CD8-positive, alpha-beta memory T cell (primary cell): ENCODE measurements at regions not wholly inside any gene's neighbourhood (a gene's known extent, or its start where the extent isn't known, plus 50 kb on each side); places are given as distances from the start of the nearest gene placed in this dataset.
"Not testable (repeated sequence)": the region's sequence is repeated elsewhere in the genome, so short reads cannot be mapped to it uniquely, and the experiment has no call there.

Experiments used
- CTCF ChIA-PET: fragments of 350-600 bp; sonication (Branson Sonifier 250); formaldehyde crosslinking; loops from one replicate; lab custom pipeline; 2021; ENCODE audit warnings: antibody characterized with exemption; lab: Charles Lee
- POLR2A ChIA-PET: fragments of 350-600 bp; sonication (Branson Sonifier 250); formaldehyde crosslinking; loops from one replicate; lab custom pipeline; 2021; ENCODE audit warnings: antibody characterized with exemption; lab: Charles Lee
- DNase-seq, 5 donors: peaks; one replicate each; pipeline versions ENCODE4 v3.0.0 to v3.0.0-alpha.2; 2020 to 2022; ENCODE audit warnings: mixed read lengths in 1 of 5
- H3K27ac ChIP-seq: one replicate; pipeline ENCODE4 v1.7.0; 2013; ENCODE audit warnings: low read depth, mild to moderate bottlenecking, low read length, moderate library complexity
- H3K27me3 ChIP-seq: 2 replicates; pipeline ENCODE4 v1.7.0; 2013; ENCODE audit warnings: low read length, mild to moderate bottlenecking; ENCODE audit not compliant: insufficient read depth, poor library complexity, severe bottlenecking
- H3K36me3 ChIP-seq: 2 replicates; pipeline ENCODE4 v1.7.0; 2013; ENCODE audit warnings: mild to moderate bottlenecking, low read length, moderate library complexity; ENCODE audit not compliant: insufficient read depth
- H3K4me1 ChIP-seq: 2 replicates; pipeline ENCODE4 v1.7.0; 2013; ENCODE audit warnings: mild to moderate bottlenecking, low read length, moderate library complexity; ENCODE audit not compliant: insufficient read depth
- H3K4me3 ChIP-seq: 2 replicates; pipeline ENCODE4 v1.7.0; 2013; ENCODE audit warnings: mild to moderate bottlenecking, low read length
- H3K9me3 ChIP-seq: 2 replicates; pipeline ENCODE4 v1.7.0; 2013; ENCODE audit warnings: mild to moderate bottlenecking, low read length
- H3K27ac Mint-ChIP-seq, 8 donors: one replicate each; pipeline ENCODE4 v1.8.0; 2020 to 2021; ENCODE audit warnings: mixed read lengths in 8 of 8, mild to moderate bottlenecking in 6 of 8, inconsistent platforms in 3 of 8, moderate library complexity in 3 of 8
- H3K27me3 Mint-ChIP-seq, 2 donors: one replicate each; pipeline ENCODE4 v1.8.0; 2020 to 2021; ENCODE audit warnings: mixed read lengths in 2 of 2, mild to moderate bottlenecking in 1 of 2, moderate library complexity in 1 of 2
- H3K36me3 Mint-ChIP-seq, 3 donors: one replicate each; pipeline ENCODE4 v1.8.0; 2020 to 2021; ENCODE audit warnings: mixed read lengths in 3 of 3, inconsistent platforms in 1 of 3, mild to moderate bottlenecking in 1 of 3
- H3K4me1 Mint-ChIP-seq, 3 donors: one replicate each; pipeline ENCODE4 v1.8.0; 2020 to 2021; ENCODE audit warnings: mixed read lengths in 3 of 3, inconsistent platforms in 1 of 3, mild to moderate bottlenecking in 1 of 3
- H3K4me3 Mint-ChIP-seq, 7 donors: one replicate each; pipeline ENCODE4 v1.8.0; 2020 to 2021; ENCODE audit warnings: mixed read lengths in 7 of 7, mild to moderate bottlenecking in 6 of 7, moderate library complexity in 4 of 7, inconsistent platforms in 2 of 7
- H3K9me3 Mint-ChIP-seq, 5 donors: one replicate each; pipeline ENCODE4 v1.8.0; 2020 to 2022; ENCODE audit warnings: mixed read lengths in 5 of 5, mild to moderate bottlenecking in 3 of 5, moderate library complexity in 2 of 5, inconsistent platforms in 1 of 5

- H3K27me3 ChIP-seq, H3K4me3 Mint-ChIP-seq, H3K4me3 ChIP-seq, H3K27me3 Mint-ChIP-seq, H3K9me3 ChIP-seq, H3K27ac ChIP-seq, H3K4me1 ChIP-seq, H3K9me3 Mint-ChIP-seq, H3K4me1 Mint-ChIP-seq, H3K36me3 ChIP-seq, CTCF ChIA-PET, H3K27ac Mint-ChIP-seq, POLR2A ChIA-PET, DNase-seq, H3K36me3 Mint-ChIP-seq: not testable (repeated sequence)
These were observed 153.4 kb downstream of the GOLGA6L6 start for GRCh38 chr15:20388161-20388560.

GRCh38 chr15:20386198-20386597, 155.4 kb downstream of the GOLGA6L6 start:
- CTCF ChIA-PET, result no interaction called here
- no peaks in the 10 kb centered on the region for H3K27me3 Mint-ChIP-seq
- POLR2A ChIA-PET, result no interaction called here
- H3K4me1 ChIP-seq, result no peaks in the 10 kb centered on the region
- no peak overlapping the region for H3K4me3 ChIP-seq
- H3K4me3 Mint-ChIP-seq, result no peak overlapping the region
- no peak overlapping the region for H3K27ac Mint-ChIP-seq
- H3K36me3 ChIP-seq, result no peaks in the 10 kb centered on the region
- no peaks in the 10 kb centered on the region for H3K36me3 Mint-ChIP-seq
- H3K9me3 Mint-ChIP-seq, result peaks cover 0 to 2% (median 1%) of the 10 kb centered on the region in 5 donors
- H3K9me3 ChIP-seq, result peaks cover 7% of the 10 kb centered on the region
- no peaks in the 10 kb centered on the region for H3K27me3 ChIP-seq
- no peak overlapping the region for H3K27ac ChIP-seq
- DNase-seq, result no peak
- no peaks in the 10 kb centered on the region for H3K4me1 Mint-ChIP-seq

GRCh38 chr15:20380199-20380598, 161.4 kb downstream of the GOLGA6L6 start:
- H3K9me3 ChIP-seq, CTCF ChIA-PET, H3K4me3 Mint-ChIP-seq, H3K4me1 ChIP-seq, H3K27me3 ChIP-seq, H3K36me3 Mint-ChIP-seq, H3K27ac ChIP-seq, H3K4me1 Mint-ChIP-seq, POLR2A ChIA-PET, H3K4me3 ChIP-seq, H3K27ac Mint-ChIP-seq, H3K27me3 Mint-ChIP-seq, H3K9me3 Mint-ChIP-seq, DNase-seq, H3K36me3 ChIP-seq: not testable (repeated sequence)

GRCh38 chr15:20376872-20377271, 164.7 kb downstream of the GOLGA6L6 start:
- ChIA-PET POLR2A (no interaction called here), CTCF (no interaction called here)
- no peaks in the 10 kb centered on the region for H3K9me3 Mint-ChIP-seq
- H3K36me3 ChIP-seq, result no peaks in the 10 kb centered on the region
- no peak overlapping the region for H3K4me3 Mint-ChIP-seq
- no peak overlapping the region for H3K4me3 ChIP-seq
- H3K36me3 Mint-ChIP-seq, result no peaks in the 10 kb centered on the region
- no peaks in the 10 kb centered on the region for H3K4me1 Mint-ChIP-seq
- no peak overlapping the region for H3K27ac Mint-ChIP-seq
- no peak overlapping the region for H3K27ac ChIP-seq
- H3K4me1 ChIP-seq, result no peaks in the 10 kb centered on the region
- DNase-seq, result no peak
- H3K27me3 ChIP-seq, result no peaks in the 10 kb centered on the region
- no peaks in the 10 kb centered on the region for H3K9me3 ChIP-seq
- no peaks in the 10 kb centered on the region for H3K27me3 Mint-ChIP-seq

- POLR2A ChIA-PET, H3K9me3 ChIP-seq, H3K4me3 ChIP-seq, H3K27me3 ChIP-seq, H3K27ac Mint-ChIP-seq, H3K4me1 Mint-ChIP-seq, H3K27me3 Mint-ChIP-seq, CTCF ChIA-PET, H3K36me3 ChIP-seq, H3K4me1 ChIP-seq, H3K9me3 Mint-ChIP-seq, H3K36me3 Mint-ChIP-seq, DNase-seq, H3K4me3 Mint-ChIP-seq, H3K27ac ChIP-seq: not testable (repeated sequence)
These were observed 169.2 kb downstream of the GOLGA6L6 start for GRCh38 chr15:20372416-20372815.

GRCh38 chr15:20369500-20369899, 172.1 kb downstream of the GOLGA6L6 start:
- ChIA-PET CTCF (no interaction called here), POLR2A (no interaction called here)
- H3K27me3 Mint-ChIP-seq, result no peaks in the 10 kb centered on the region
- H3K4me3 ChIP-seq, result no peak overlapping the region
- no peaks in the 10 kb centered on the region for H3K27me3 ChIP-seq
- no peak overlapping the region for H3K27ac ChIP-seq
- no peaks in the 10 kb centered on the region for H3K4me1 ChIP-seq
- H3K4me1 Mint-ChIP-seq, result no peaks in the 10 kb centered on the region
- H3K36me3 Mint-ChIP-seq, result no peaks in the 10 kb centered on the region
- H3K9me3 Mint-ChIP-seq, result no peaks in the 10 kb centered on the region
- no peak overlapping the region for H3K4me3 Mint-ChIP-seq
- H3K36me3 ChIP-seq, result no peaks in the 10 kb centered on the region
- no peaks in the 10 kb centered on the region for H3K9me3 ChIP-seq
- H3K27ac Mint-ChIP-seq, result no peak overlapping the region
- DNase-seq, result no peak

- Mint-ChIP-seq H3K36me3 (no peaks in the 10 kb centered on the region), H3K4me3 (no peak overlapping the region), H3K27me3 (no peaks in the 10 kb centered on the region), H3K9me3 (no peaks in the 10 kb centered on the region), H3K4me1 (no peaks in the 10 kb centered on the region), H3K27ac (no peak overlapping the region)
- H3K4me3 ChIP-seq, result no peak overlapping the region
- CTCF ChIA-PET, result no interaction called here
- no peak overlapping the region for H3K27ac ChIP-seq
- no peak for DNase-seq
- no peaks in the 10 kb centered on the region for H3K4me1 ChIP-seq
- POLR2A ChIA-PET, result no interaction called here
- H3K9me3 ChIP-seq, result no peaks in the 10 kb centered on the region
- H3K36me3 ChIP-seq, result no peaks in the 10 kb centered on the region
- H3K27me3 ChIP-seq, result no peaks in the 10 kb centered on the region
These were observed 172.6 kb downstream of the GOLGA6L6 start for GRCh38 chr15:20368974-20369373.

GRCh38 chr15:20367093-20367492, 174.5 kb downstream of the GOLGA6L6 start:
- Histone ChIP-seq H3K36me3 (no peaks in the 10 kb centered on the region), H3K9me3 (no peaks in the 10 kb centered on the region), H3K27me3 (no peaks in the 10 kb centered on the region), H3K4me1 (no peaks in the 10 kb centered on the region), H3K27ac (no peak overlapping the region), H3K4me3 (no peak overlapping the region)
- Mint-ChIP-seq H3K9me3 (no peaks in the 10 kb centered on the region), H3K27me3 (no peaks in the 10 kb centered on the region), H3K4me1 (no peaks in the 10 kb centered on the region), H3K36me3 (no peaks in the 10 kb centered on the region), H3K27ac (no peak overlapping the region), H3K4me3 (no peak overlapping the region)
- ChIA-PET CTCF (interaction anchor here (1.9 kb wide), 1 partner anchor 10 kb away, joined by 10 read pairs; no protein-coding TSS in a partner anchor), POLR2A (no interaction called here)
- no peak for DNase-seq

GRCh38 chr15:20363591-20363990, 178.0 kb downstream of the GOLGA6L6 start:
- H3K27me3 Mint-ChIP-seq, H3K36me3 ChIP-seq, H3K36me3 Mint-ChIP-seq, DNase-seq, H3K4me1 ChIP-seq, H3K4me3 Mint-ChIP-seq, H3K27me3 ChIP-seq, POLR2A ChIA-PET, H3K9me3 ChIP-seq, H3K4me1 Mint-ChIP-seq, H3K9me3 Mint-ChIP-seq, H3K27ac Mint-ChIP-seq, H3K4me3 ChIP-seq, H3K27ac ChIP-seq: not testable (repeated sequence)
- CTCF ChIA-PET, result interaction anchor here (1.0 kb wide), 1 partner anchor 1858 kb away, joined by 4 read pairs; no protein-coding TSS in a partner anchor
